NB4 (cell line): ENCODE measurements at regions not wholly inside any gene's neighbourhood (a gene's known extent, or its start where the extent isn't known, plus 50 kb on each side); places are given as distances from the start of the nearest gene placed in this dataset.

Experiments used
- CTCF ChIP-seq: IDR thresholded peaks from one replicate; pipeline ENCODE4 v1.5.1; 2012; ENCODE audit warnings: low read depth, low read length
- MAX ChIP-seq: IDR thresholded peaks from 2 replicates; pipeline ENCODE4 v1.6.1; 2011; ENCODE audit warnings: low read depth, low read length
- POLR2A ChIP-seq: IDR thresholded peaks from 2 replicates; pipeline ENCODE4 v1.6.1; 2011; ENCODE audit warnings: mild to moderate bottlenecking; ENCODE audit not compliant: insufficient read length; ENCODE audit errors: extremely low read depth

GRCh38 chr10:89923661-89924060 lies 222.3 kb downstream of the KIF20B start:
- TF ChIP-seq CTCF, result no peak
- no peak for TF ChIP-seq POLR2A
- TF ChIP-seq MAX, result no peak
